H9 (cell line): ENCODE measurements at regions not wholly inside any gene's neighbourhood (a gene's known extent, or its start where the extent isn't known, plus 50 kb on each side); places are given as distances from the start of the nearest gene placed in this dataset.

Source experiments
- DNase-seq: peaks from one replicate; pipeline ENCODE4 v3.0.0-alpha.2; 2017
- H2AFZ ChIP-seq: one replicate; pipeline ENCODE4 v1.6.1; 2013; ENCODE audit warnings: mild to moderate bottlenecking, low read length, control low read depth, moderate library complexity
- H2AK5ac ChIP-seq: 2 replicates; pipeline ENCODE4 v1.6.1; 2013; ENCODE audit warnings: low read length, control low read depth, mixed read lengths; ENCODE audit not compliant: insufficient read length
- H2BK120ac ChIP-seq: one replicate; pipeline ENCODE4 v1.6.1; 2013; ENCODE audit warnings: low read depth, mild to moderate bottlenecking, low read length, control low read depth, inconsistent platforms; ENCODE audit not compliant: poor library complexity, severe bottlenecking
- H2BK12ac ChIP-seq: 2 replicates; pipeline ENCODE4 v1.6.1; 2013; ENCODE audit warnings: low read length, control low read depth, mixed read lengths, low read depth; ENCODE audit not compliant: insufficient read length
- H2BK15ac ChIP-seq: 2 replicates; pipeline ENCODE4 v1.6.1; 2013; ENCODE audit warnings: low read depth, low read length, control low read depth
- H2BK20ac ChIP-seq: one replicate; pipeline ENCODE4 v1.6.1; 2013; ENCODE audit warnings: low read depth, mild to moderate bottlenecking, low read length, control low read depth, inconsistent platforms; ENCODE audit not compliant: poor library complexity, severe bottlenecking
- H2BK5ac ChIP-seq: 2 replicates; pipeline ENCODE4 v1.6.1; 2013; ENCODE audit warnings: low read length, control low read depth, mixed read lengths; ENCODE audit not compliant: insufficient read length
- H3K14ac ChIP-seq: 2 replicates; pipeline ENCODE4 v1.6.1; 2013; ENCODE audit warnings: low read length, control low read depth; ENCODE audit not compliant: insufficient read depth
- H3K18ac ChIP-seq: 2 replicates; pipeline ENCODE4 v1.6.1; 2013; ENCODE audit warnings: low read depth, mild to moderate bottlenecking, mixed read lengths, low read length, control low read depth; ENCODE audit not compliant: insufficient read length
- H3K23ac ChIP-seq: 2 replicates; pipeline ENCODE4 v1.6.1; 2013; ENCODE audit warnings: low read length, control low read depth, mixed read lengths, low read depth; ENCODE audit not compliant: insufficient read length
- H3K23me2 ChIP-seq: 2 replicates; pipeline ENCODE4 v1.6.1; 2013; ENCODE audit warnings: low read depth, mild to moderate bottlenecking, mixed read lengths, low read length, control low read depth; ENCODE audit not compliant: insufficient read length, poor library complexity, severe bottlenecking
- H3K27ac ChIP-seq: 2 replicates; pipeline ENCODE4 v1.5.1; 2013; ENCODE audit warnings: low read length, control low read depth, mixed read lengths, low read depth; ENCODE audit not compliant: insufficient read length
- H3K27me3 ChIP-seq: 2 replicates; pipeline ENCODE4 v1.6.1; 2013; ENCODE audit warnings: low read length, control low read depth, inconsistent platforms; ENCODE audit not compliant: insufficient read depth
- H3K4ac ChIP-seq: 2 replicates; pipeline ENCODE4 v1.6.1; 2013; ENCODE audit warnings: low read depth, mild to moderate bottlenecking, control low read depth, inconsistent platforms, low read length, moderate library complexity
- H3K4me1 ChIP-seq: 2 replicates; pipeline ENCODE4 v1.6.1; 2013; ENCODE audit warnings: low read length, control low read depth, inconsistent platforms; ENCODE audit not compliant: insufficient read depth
- H3K4me2 ChIP-seq: 2 replicates; pipeline ENCODE4 v1.6.1; 2013; ENCODE audit warnings: low read length, control low read depth, mixed read lengths; ENCODE audit not compliant: insufficient read length, insufficient read depth
- H3K56ac ChIP-seq: 2 replicates; pipeline ENCODE4 v1.6.1; 2013; ENCODE audit warnings: low read depth, mild to moderate bottlenecking, mixed read lengths, low read length, control low read depth; ENCODE audit not compliant: insufficient read length
- H3K79me1 ChIP-seq: 2 replicates; pipeline ENCODE4 v1.6.1; 2013; ENCODE audit warnings: low read depth, mild to moderate bottlenecking, moderate library complexity, low read length, control low read depth, inconsistent platforms; ENCODE audit not compliant: insufficient read depth, poor library complexity, severe bottlenecking
- H3K79me2 ChIP-seq: 2 replicates; pipeline ENCODE4 v1.6.1; 2013; ENCODE audit warnings: low read length, control low read depth, inconsistent platforms; ENCODE audit not compliant: insufficient read depth
- H3K9ac ChIP-seq: 2 replicates; pipeline ENCODE4 v1.6.1; 2013; ENCODE audit warnings: low read length, control low read depth, mixed read lengths; ENCODE audit not compliant: insufficient read length; ENCODE audit errors: extremely low read depth
- H3K9me3 ChIP-seq: one replicate; pipeline ENCODE4 v1.6.1; 2013; ENCODE audit warnings: low read depth, low read length, inconsistent platforms; ENCODE audit not compliant: control insufficient read depth
- H3T11ph ChIP-seq: one replicate; pipeline ENCODE4 v1.6.1; 2013; ENCODE audit warnings: mild to moderate bottlenecking, low read length, control low read depth, inconsistent platforms
- H4K20me1 ChIP-seq: one replicate; pipeline ENCODE4 v1.6.1; 2013; ENCODE audit not compliant: control insufficient read depth, insufficient read length, insufficient read depth
- H4K5ac ChIP-seq: 2 replicates; pipeline ENCODE4 v1.6.1; 2013; ENCODE audit warnings: low read depth, mild to moderate bottlenecking, mixed read lengths, low read length, control low read depth; ENCODE audit not compliant: insufficient read length
- H4K8ac ChIP-seq: replicated peaks from 2 replicates; pipeline ENCODE4 v1.6.1; 2013; ENCODE audit warnings: low read length, control low read depth, mixed read lengths, low read depth; ENCODE audit not compliant: insufficient read length
- H4K91ac ChIP-seq: 2 replicates; pipeline ENCODE4 v1.6.1; 2013; ENCODE audit warnings: low read depth, mild to moderate bottlenecking, moderate library complexity, mixed read lengths, low read length, control low read depth; ENCODE audit not compliant: insufficient read length
- H3K27ac Mint-ChIP-seq, 3 experiments: 2 replicates in 2 of 3; 3 replicates in 1 of 3; pipeline ENCODE4 v1.8.0; 2020 to 2021; ENCODE audit warnings: mixed read lengths in 3 of 3, mild to moderate bottlenecking in 1 of 3, moderate library complexity in 1 of 3
- H3K27me3 Mint-ChIP-seq: 2 replicates; pipeline ENCODE4 v1.8.0; 2021; ENCODE audit warnings: low read depth, mild to moderate bottlenecking, moderate library complexity, mixed read lengths
- H3K36me3 Mint-ChIP-seq, 3 experiments: 2 replicates in 2 of 3; 3 replicates in 1 of 3; pipeline ENCODE4 v1.8.0; 2020 to 2021; ENCODE audit warnings: low read depth in 3 of 3, mixed read lengths in 3 of 3; ENCODE audit not compliant: insufficient read depth in 1 of 3
- H3K4me1 Mint-ChIP-seq, 2 experiments: 2 replicates each; pipeline ENCODE4 v1.8.0; 2020; ENCODE audit warnings: mixed read lengths in 2 of 2
- H3K4me3 Mint-ChIP-seq, 2 experiments: 2 replicates in 1 of 2; 3 replicates in 1 of 2; pipeline ENCODE4 v1.8.0; 2020 to 2021; ENCODE audit warnings: mild to moderate bottlenecking in 2 of 2, mixed read lengths in 2 of 2, moderate library complexity in 1 of 2
- H3K9me3 Mint-ChIP-seq, 2 experiments: 2 replicates in 1 of 2; 3 replicates in 1 of 2; pipeline ENCODE4 v1.8.0; 2020; ENCODE audit warnings: mild to moderate bottlenecking in 2 of 2, mixed read lengths in 2 of 2, moderate library complexity in 1 of 2
- CTCF ChIP-seq: fragments of 200-600 bp; sonication (generic); conservative IDR thresholded peaks from 3 replicates; pipeline ENCODE4 v1.8.0; 2021; ENCODE audit warnings: antibody characterized with exemption, mild to moderate bottlenecking

- Histone ChIP-seq H3K23me2 (no peaks in the 10 kb centered on the region), H2BK12ac (no peak overlapping the region), H4K20me1 (no peaks in the 10 kb centered on the region), H3K9me3 (no peaks in the 10 kb centered on the region), H3K27me3 (no peaks in the 10 kb centered on the region), H3K9ac (no peak overlapping the region), H4K8ac (no peak overlapping the region), H2BK5ac (no peak overlapping the region), H3K4me2 (no peak overlapping the region), H4K91ac (no peak overlapping the region), H3K27ac (no peak overlapping the region), H3K79me1 (no peaks in the 10 kb centered on the region), H2BK120ac (no peak overlapping the region), H3K4me1 (no peaks in the 10 kb centered on the region), H3K56ac (no peak overlapping the region), H3K4ac (no peak overlapping the region), H2AFZ (no peak overlapping the region), H2BK15ac (no peak overlapping the region), H2AK5ac (no peak overlapping the region), H3K18ac (no peak overlapping the region), H3K79me2 (no peaks in the 10 kb centered on the region), H3K23ac (no peak overlapping the region), H3T11ph (no peak overlapping the region), H4K5ac (no peak overlapping the region), H3K14ac (no peak overlapping the region), H2BK20ac (no peak overlapping the region)
- DNase-seq, result no peak
- peaks cover 15 to 16% of the 10 kb centered on the region in 2 experiments for H3K4me1 Mint-ChIP-seq
- 0 out of 7 replicates have a peak overlapping the region, but pooled peaks of 1 of the 3 experiments have one; percentile 36 for H3K27ac Mint-ChIP-seq
- H3K4me3 Mint-ChIP-seq, result no peak overlapping the region
- no peaks in the 10 kb centered on the region for H3K27me3 Mint-ChIP-seq
- H3K36me3 Mint-ChIP-seq, result no peaks in the 10 kb centered on the region
- no peaks in the 10 kb centered on the region for H3K9me3 Mint-ChIP-seq
- no peak for TF ChIP-seq CTCF
Measured at GRCh38 chr5:93123127-93123526, 457.9 kb downstream of the NR2F1-AS1 start.
